Progenitor cell of endocrine pancreas (in vitro differentiated cells): ENCODE measurements at regions not wholly inside any gene's neighbourhood (a gene's known extent, or its start where the extent isn't known, plus 50 kb on each side); places are given as distances from the start of the nearest gene placed in this dataset.

Experiments
- DNase-seq: peaks from one replicate; pipeline ENCODE4 v3.0.0; 2021; ENCODE audit warnings: low spot score; ENCODE audit not compliant: unreplicated experiment
- H3K27ac Mint-ChIP-seq: 2 replicates; pipeline ENCODE4 v1.8.0; 2021; ENCODE audit warnings: mild to moderate bottlenecking, moderate library complexity, mixed read lengths
- H3K27me3 Mint-ChIP-seq: 2 replicates; pipeline ENCODE4 v1.8.0; 2021; ENCODE audit warnings: mixed read lengths
- H3K36me3 Mint-ChIP-seq: 2 replicates; pipeline ENCODE4 v1.8.0; 2022; ENCODE audit warnings: mixed read lengths; ENCODE audit not compliant: insufficient read depth
- H3K4me1 Mint-ChIP-seq: 2 replicates; pipeline ENCODE4 v1.8.0; 2021; ENCODE audit warnings: low read depth, mixed read lengths
- H3K4me3 Mint-ChIP-seq: 2 replicates; pipeline ENCODE4 v1.8.0; 2021; ENCODE audit warnings: low read depth, mild to moderate bottlenecking, moderate library complexity, mixed read lengths
- H3K9me3 Mint-ChIP-seq: 2 replicates; pipeline ENCODE4 v1.8.0; 2021; ENCODE audit warnings: low read depth, mixed read lengths
- TF ChIP-seq, protein P1 (sequence below): fragments of 200-600 bp; sonication (generic); IDR thresholded peaks from one replicate; pipeline ENCODE4 v1.5.0; 2021; ENCODE audit warnings: antibody characterized with exemption, mild to moderate bottlenecking; ENCODE audit not compliant: unreplicated experiment

DNA sequence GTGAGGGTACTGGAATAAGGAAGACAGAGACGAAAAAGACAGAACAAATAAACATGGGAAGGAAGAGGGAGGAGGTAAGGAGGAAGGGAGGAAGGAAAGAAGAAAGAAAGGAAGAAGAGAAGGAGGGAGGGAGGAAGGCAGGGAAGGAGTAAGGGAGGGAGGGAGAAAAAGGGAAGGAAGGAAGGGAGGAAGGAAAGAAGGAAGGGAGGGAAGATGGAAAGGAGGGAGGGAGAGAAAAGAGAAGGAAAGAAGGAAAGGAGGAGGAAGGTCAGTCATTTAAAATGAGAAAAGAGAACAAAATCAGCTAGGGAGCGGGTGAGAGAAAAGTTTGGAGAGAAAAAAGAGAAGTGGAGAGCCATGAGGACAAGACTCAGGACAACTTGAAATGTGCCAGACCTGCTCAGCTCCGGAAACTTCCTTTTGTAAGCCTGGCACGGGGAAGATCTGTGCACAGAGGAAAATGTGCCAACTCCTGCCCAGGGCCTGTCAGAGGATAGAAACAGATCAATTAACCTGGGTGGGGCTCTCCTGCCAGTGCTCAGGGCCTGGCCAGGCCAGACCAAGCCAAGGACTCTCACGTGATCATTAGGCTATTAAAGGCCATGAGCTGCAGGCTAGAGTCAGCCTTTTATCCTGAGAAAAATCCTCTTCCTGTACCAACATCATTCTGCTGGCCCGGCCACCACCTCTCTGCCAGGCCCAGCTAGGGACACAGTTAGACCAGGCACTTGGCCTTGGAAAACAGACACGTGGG is 50.1 kb upstream of the BCL6 start:
- TF ChIP-seq, protein P1, sequence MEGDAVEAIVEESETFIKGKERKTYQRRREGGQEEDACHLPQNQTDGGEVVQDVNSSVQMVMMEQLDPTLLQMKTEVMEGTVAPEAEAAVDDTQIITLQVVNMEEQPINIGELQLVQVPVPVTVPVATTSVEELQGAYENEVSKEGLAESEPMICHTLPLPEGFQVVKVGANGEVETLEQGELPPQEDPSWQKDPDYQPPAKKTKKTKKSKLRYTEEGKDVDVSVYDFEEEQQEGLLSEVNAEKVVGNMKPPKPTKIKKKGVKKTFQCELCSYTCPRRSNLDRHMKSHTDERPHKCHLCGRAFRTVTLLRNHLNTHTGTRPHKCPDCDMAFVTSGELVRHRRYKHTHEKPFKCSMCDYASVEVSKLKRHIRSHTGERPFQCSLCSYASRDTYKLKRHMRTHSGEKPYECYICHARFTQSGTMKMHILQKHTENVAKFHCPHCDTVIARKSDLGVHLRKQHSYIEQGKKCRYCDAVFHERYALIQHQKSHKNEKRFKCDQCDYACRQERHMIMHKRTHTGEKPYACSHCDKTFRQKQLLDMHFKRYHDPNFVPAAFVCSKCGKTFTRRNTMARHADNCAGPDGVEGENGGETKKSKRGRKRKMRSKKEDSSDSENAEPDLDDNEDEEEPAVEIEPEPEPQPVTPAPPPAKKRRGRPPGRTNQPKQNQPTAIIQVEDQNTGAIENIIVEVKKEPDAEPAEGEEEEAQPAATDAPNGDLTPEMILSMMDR, result no peak
- Mint-ChIP-seq H3K9me3 (no peaks in the 10 kb centered on the region), H3K4me3 (no peak overlapping the region), H3K36me3 (no peaks in the 10 kb centered on the region), H3K27ac (no peak overlapping the region), H3K4me1 (peaks cover 16% of the 10 kb centered on the region), H3K27me3 (peaks cover 19% of the 10 kb centered on the region)
- no peak for DNase-seq

DNA sequence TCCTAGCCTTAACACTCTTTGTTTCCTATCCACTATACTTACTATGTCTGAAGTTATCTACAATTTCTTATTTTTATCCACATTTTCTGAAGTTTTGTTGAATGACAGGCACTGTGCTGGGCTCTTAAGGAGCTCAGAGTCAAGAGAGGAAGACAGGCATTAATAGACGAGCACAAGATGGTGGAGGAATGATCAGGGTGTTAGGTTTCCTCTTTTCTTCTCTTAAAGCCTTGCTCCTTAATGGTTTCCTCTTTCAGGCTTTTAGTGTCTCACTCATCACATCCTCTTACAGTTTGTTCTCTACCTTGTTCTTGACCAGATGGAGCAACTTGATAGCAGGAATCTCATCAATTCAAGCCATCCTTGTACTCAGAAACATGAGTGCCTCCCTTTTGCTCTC is 52.9 kb upstream of the BCL6 start:
- TF ChIP-seq, protein P1, result no peak
- Mint-ChIP-seq H3K27me3 (peaks cover 26% of the 10 kb centered on the region), H3K36me3 (no peaks in the 10 kb centered on the region), H3K9me3 (no peaks in the 10 kb centered on the region), H3K4me1 (peaks cover 12% of the 10 kb centered on the region), H3K4me3 (no peak overlapping the region), H3K27ac (no peak overlapping the region)
- no peak for DNase-seq

DNA sequence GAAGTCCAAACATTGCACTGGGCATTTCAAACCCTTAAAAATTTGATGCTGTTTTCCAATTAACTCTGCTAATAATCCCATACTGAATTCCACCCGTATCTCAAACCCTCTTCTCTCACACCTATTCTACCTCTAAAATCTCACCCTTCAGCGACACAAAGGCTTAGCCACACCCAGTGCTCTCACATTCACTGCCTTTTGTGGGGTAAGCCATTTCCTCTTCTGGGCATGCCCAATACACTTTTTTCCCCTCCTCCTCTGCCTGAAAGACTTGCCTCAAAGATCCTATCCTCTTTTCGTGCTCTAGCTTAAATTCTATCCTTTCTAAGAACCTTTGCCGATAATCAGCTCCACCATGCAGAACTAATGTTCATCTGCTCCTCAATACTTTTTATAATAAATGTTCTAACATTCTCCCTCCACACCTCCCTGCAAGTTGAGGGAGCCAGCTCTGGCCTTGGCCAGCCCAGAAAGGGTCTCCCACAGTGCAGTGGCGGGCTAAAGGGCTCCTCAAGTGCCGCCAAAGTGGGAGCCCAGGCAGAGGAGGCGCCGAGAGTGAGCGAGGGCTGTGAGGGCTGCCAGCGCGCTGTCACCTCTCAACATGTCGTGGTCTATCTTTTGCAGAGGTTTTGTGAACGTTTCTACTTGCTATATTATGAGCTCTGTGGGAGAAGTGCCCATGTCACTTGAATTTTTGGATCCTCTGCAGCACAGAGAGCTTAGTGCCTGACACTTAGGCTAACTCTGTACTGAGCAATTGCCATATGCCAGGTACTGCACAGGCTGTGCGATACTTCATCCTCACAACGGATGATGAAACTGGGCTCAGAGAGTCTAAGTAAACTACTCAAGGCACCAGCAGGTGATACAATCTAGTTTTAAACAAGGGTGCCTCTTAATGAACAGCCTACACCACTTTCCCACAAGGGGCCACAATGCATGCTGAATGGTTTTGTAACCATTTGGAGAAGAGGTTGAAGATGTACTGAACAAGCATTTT is 53.6 kb upstream of the BCL6 start:
- no peak overlapping the region for H3K27ac Mint-ChIP-seq
- H3K4me1 Mint-ChIP-seq, result peaks cover 12% of the 10 kb centered on the region
- no peaks in the 10 kb centered on the region for H3K9me3 Mint-ChIP-seq
- H3K36me3 Mint-ChIP-seq, result no peaks in the 10 kb centered on the region
- DNase-seq, result no peak
- H3K4me3 Mint-ChIP-seq, result no peak overlapping the region
- TF ChIP-seq, protein P1, result no peak
- peaks cover 24% of the 10 kb centered on the region for H3K27me3 Mint-ChIP-seq

DNA sequence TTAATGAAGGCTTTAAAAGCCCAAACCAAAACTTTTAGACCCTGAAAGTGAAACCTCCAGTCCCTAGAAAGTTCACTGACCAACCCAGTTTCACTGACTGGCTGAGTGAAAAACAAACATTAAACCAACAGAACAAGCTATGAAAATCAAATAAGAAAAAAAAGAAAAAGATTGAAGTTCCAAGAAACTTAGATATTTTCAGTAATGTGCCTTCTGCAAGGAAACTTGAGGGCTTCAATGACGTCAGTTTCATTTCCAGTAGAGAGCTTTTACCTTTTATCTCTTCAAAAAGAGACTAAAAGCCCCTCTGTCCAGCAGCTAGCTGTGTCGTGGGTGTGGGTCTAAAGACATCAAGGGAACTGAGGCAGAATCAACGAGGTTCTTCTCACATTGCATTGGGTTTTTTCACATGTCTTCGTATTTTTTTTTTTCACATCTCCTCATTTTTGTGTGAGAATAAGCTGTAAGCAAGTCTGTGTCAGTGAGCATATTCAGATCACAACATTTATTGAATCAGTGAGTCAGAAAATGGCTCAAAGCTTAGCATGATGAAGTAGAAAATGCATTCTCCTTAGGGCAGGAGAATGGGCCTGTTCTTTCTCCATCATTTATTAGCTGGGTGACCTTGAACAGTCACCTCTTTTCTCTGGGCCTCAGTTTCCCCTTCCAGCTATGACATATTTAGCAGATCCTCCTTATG is 54.8 kb upstream of the BCL6 start:
- TF ChIP-seq, protein P1, result no peak
- peaks cover 12% of the 10 kb centered on the region for H3K4me1 Mint-ChIP-seq

DNA sequence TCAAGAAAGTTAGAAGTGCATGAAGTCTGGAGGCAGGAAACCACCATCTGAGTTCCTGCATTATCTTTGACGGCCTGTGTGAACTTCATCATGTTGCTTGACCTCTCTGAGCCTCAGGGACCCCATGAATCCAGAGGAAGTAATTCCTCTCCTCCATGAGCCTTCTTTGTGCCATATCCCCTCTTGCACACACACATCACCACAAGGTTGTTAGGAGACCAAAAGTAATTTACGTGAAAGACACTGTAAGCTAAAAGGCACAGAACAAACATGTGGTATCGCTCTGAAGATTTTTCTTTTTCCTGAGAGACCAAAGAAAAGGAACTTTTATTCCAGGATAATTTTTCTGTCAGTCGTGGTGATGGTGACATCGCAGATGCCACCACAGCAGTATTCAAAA is 55.9 kb upstream of the BCL6 start:
- Mint-ChIP-seq H3K4me1 (peaks cover 12% of the 10 kb centered on the region), H3K36me3 (no peaks in the 10 kb centered on the region), H3K4me3 (no peak overlapping the region), H3K9me3 (peaks cover 3% of the 10 kb centered on the region), H3K27me3 (peaks cover 22% of the 10 kb centered on the region), H3K27ac (no peak overlapping the region)
- TF ChIP-seq, protein P1, result no peak
- no peak for DNase-seq

More for the DNA sequence above, 54.8 kb upstream of the BCL6 start:
- Mint-ChIP-seq H3K27ac (no peak overlapping the region), H3K27me3 (peaks cover 19% of the 10 kb centered on the region), H3K9me3 (no peaks in the 10 kb centered on the region), H3K36me3 (no peaks in the 10 kb centered on the region), H3K4me3 (no peak overlapping the region)
- no peak for DNase-seq
